HG03575 (cell line): ENCODE measurements at regions not wholly inside any gene's neighbourhood (a gene's known extent, or its start where the extent isn't known, plus 50 kb on each side); places are given as distances from the start of the nearest gene placed in this dataset.

Experiments
- ATAC-seq: cut with Tn5 transposase; IDR thresholded peaks from one replicate; pipeline ENCODE4 v1.9.1; 2021; ENCODE audit not compliant: unreplicated experiment, insufficient number of reproducible peaks, low FRiP score; ENCODE audit errors: extremely low read depth

- no peak for ATAC-seq
Observed at GRCh38 chr2:106941372-106941993, 55.5 kb upstream of the ST6GAL2 start.

- ATAC-seq, result no peak
Observed at GRCh38 chr2:106943468-106944200, 57.7 kb upstream of the ST6GAL2 start.

- no peak for ATAC-seq
Observed at GRCh38 chr2:106944215-106944614, 58.2 kb upstream of the ST6GAL2 start.

GRCh38 chr2:106948540-106948939 lies 62.6 kb upstream of the ST6GAL2 start:
- no peak for ATAC-seq

- no peak for ATAC-seq
Observed at GRCh38 chr2:106953236-106953635, 67.3 kb upstream of the ST6GAL2 start.

GRCh38 chr2:106953779-106954178 lies 67.8 kb upstream of the ST6GAL2 start:
- ATAC-seq, result no peak

GRCh38 chr2:106954304-106954703 lies 68.3 kb upstream of the ST6GAL2 start:
- no peak for ATAC-seq

GRCh38 chr2:106956416-106956815 lies 70.4 kb upstream of the ST6GAL2 start:
- no peak for ATAC-seq

- ATAC-seq, result no peak
Observed at GRCh38 chr2:106956879-106957278, 70.9 kb upstream of the ST6GAL2 start.

GRCh38 chr2:106959975-106960682 lies 74.2 kb upstream of the ST6GAL2 start:
- no peak for ATAC-seq

- no peak for ATAC-seq
Observed at GRCh38 chr2:106960683-106961161, 74.8 kb upstream of the ST6GAL2 start.

GRCh38 chr2:106961328-106961727 lies 75.4 kb upstream of the ST6GAL2 start:
- no peak for ATAC-seq

- ATAC-seq, result no peak
Observed at GRCh38 chr2:106963156-106963555, 77.2 kb upstream of the ST6GAL2 start.

GRCh38 chr2:106963893-106964292 lies 77.9 kb upstream of the ST6GAL2 start:
- ATAC-seq, result no peak

GRCh38 chr2:106965611-106966010 lies 79.6 kb upstream of the ST6GAL2 start:
- ATAC-seq, result no peak

- no peak for ATAC-seq
Observed at GRCh38 chr2:106969777-106970176, 83.8 kb upstream of the ST6GAL2 start.

GRCh38 chr2:106970471-106971261 lies 84.7 kb upstream of the ST6GAL2 start:
- no peak for ATAC-seq

GRCh38 chr2:106972782-106973181 lies 86.8 kb upstream of the ST6GAL2 start:
- no peak for ATAC-seq

- no peak for ATAC-seq
Observed at GRCh38 chr2:106974891-106975290, 88.9 kb upstream of the ST6GAL2 start.
